Uterus (tissue), 2 donors: ENCODE measurements at regions not wholly inside any gene's neighbourhood (a gene's known extent, or its start where the extent isn't known, plus 50 kb on each side); places are given as distances from the start of the nearest gene placed in this dataset.

Experiments
- CTCF ChIP-seq, 4 experiments: fragments of 200-600 bp in 2 of 4; fragments of 450-650 bp in 2 of 4; sonication (generic) in 2 of 4; IDR thresholded peaks; one replicate each; pipeline ENCODE4 v1.5.1; 2016 to 2019; ENCODE audit warnings: antibody characterized with exemption in 4 of 4, mild to moderate bottlenecking in 2 of 4, moderate library complexity in 1 of 4
- POLR2A ChIP-seq, 2 donors: fragments of 450-650 bp; IDR thresholded peaks; one replicate each; pipeline ENCODE4 v1.6.1; 2016; ENCODE audit warnings: antibody characterized with exemption in 2 of 2, mild to moderate bottlenecking in 1 of 2, moderate library complexity in 1 of 2

- TF ChIP-seq POLR2A (IDR thresholded peaks at IDR 0.05) (no peak), CTCF (IDR thresholded peaks at IDR 0.05) (no peak)
These were observed 1304.4 kb upstream of the CDH6 start for GRCh38 chr5:29889051-29889450.
